Islet of Langerhans (tissue), 1 donor: ENCODE measurements at regions not wholly inside any gene's neighbourhood (a gene's known extent, or its start where the extent isn't known, plus 50 kb on each side); places are given as distances from the start of the nearest gene placed in this dataset.

Source experiments
- FAIRE-seq: peaks from one replicate; lab custom pipeline; 2011; peaks lifted over from hg19 to GRCh38; lab: Jason Lieb, UNC

DNA sequence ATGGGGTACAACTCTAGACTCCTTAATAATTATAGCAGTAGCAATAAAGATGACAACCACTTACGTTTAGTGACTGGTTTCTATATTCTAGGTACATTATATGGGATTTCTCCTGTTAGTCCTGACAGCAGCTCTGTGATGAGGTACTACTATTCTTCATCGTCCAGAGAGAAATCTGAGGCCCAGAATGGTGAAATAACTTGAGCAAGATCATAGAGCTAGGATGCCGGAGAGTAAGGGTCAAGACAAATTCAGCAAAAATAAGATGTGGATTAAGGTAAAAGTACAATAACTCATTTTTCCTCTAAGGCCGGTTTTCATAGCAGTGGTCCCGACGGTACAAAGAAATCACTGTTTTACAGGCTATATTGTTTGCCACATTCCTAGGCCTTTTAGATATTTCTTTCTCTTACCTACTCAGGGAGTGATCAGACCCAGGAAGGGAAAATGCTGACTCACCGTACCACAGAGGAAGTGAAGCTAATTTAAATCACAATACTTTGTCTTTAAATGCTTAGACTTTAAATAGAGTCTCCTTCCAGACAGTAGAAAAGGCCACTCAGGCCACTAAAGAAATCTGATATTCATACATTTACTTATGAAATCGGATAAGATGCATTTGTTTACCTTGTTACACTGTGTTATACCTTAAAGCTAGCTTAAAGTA lies 2023.0 kb upstream of the AGA start:
- FAIRE-seq: no peak

DNA sequence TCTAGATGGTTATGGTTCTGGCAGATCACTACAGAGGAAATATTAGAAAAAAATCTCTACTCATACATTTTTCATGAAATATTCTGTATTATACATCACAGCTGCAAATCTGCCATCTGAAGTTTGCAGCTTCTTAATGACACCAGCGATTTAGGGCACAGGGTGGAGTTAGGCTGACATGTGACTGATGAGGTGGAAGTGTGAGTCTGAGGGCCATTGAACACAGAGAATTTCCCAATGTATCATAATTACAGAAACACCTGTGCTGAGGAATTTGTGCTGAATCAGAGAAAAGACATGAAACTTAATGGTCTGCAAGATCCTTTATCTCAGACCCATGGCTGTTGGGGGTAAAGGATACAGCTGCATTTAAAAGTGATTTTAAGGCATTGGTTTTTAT lies 2025.6 kb upstream of the AGA start:
- no peak for FAIRE-seq

DNA sequence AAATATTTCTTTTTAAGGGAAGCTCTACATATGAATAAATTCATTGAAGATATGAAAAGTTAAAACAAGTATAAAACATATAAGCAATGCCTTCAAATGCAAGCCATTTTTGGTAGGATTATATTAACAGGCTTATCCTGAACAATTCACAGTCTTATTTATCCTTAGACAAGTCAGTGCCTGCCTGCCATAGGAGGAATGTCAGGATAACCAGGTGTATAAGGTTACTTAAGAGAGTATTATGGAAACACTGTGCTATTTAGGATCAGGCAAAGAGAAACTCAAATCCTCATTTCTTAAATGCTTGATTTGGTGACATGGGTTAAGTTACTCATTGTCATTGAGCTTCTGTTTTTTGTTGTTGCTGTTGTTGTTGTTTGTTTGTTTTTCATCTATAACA lies 2029.9 kb upstream of the AGA start:
- FAIRE-seq: no peak

- no peak for FAIRE-seq
Observed at GRCh38 chr4:179478608-179479007, 2036.4 kb upstream of the AGA start.

GRCh38 chr4:179485781-179486180 lies 2043.5 kb upstream of the AGA start:
- FAIRE-seq: no peak

DNA sequence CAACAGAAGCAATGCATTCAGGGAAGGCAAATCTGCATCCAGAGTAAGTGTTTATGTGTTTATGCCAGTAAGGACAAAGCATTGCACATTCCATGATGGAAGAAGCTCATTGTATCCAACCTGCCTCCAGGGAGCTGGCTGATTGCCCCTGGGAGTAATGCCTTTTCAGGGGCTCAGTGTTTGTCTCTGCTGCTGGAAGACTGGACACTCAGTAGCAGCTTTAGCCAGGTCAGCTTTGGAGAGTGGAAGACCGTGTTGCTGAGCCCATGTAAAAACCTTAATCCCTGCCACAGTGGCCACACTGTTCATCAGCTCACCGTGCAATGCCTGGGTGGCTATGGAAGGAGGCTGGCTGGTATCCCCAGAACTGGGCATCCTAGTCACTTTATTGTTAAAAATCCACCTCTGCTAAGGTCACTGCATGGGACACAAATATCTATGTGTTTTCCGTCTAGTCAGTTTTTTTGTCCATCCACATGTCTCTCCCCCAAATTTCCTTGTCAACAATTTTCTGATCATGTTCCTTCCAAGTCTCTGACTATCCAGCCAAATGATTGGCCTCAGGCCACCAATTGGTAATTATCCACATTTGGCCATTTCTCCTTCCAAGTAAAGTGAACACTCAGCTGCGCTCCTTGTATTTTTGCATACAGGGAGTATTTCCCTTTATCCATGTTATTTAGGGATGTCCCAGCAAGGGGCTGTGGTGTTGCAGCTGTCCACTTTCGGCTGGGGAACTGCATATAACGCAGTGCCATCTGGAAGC lies 2044.5 kb upstream of the AGA start:
- FAIRE-seq: no peak

DNA sequence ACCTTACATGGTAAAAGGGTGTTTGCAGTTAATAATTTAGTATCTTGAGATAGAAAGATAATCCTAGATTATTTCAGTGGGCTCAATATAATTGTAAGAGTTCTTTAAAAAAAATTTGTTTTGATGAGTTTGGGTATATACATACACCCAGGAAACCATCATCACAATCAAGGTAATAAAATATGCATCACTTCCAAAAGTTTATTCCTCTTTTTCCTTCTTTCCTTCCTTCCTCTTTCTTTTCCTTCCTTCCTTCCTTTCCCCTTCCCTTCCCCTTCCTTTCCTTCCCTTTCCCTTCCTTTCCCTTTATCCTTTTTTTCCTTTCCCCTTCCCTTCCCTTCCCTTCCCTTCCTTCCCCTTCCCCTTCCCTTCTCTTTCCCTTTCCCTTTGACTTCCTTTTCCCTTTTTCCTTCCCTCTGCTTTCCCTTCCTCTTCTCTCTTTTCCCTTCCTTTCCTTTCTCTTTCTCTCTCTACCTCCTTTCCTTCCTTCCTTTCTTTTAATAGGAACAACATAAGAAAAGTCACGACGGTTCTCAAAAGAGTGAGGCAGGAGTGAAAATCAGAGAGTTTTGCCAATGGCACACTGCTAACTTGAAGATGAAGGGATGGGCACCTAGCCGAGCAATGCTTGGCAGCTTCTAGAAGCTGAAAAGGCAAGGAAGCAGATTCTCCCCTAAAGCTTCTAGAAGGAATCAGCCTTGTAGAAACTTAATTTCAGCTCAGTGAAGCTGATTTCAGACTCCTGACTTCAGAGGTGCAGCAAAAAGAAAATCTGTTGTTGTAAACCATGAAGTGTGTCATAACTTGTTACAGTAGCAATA lies 2050.2 kb upstream of the AGA start:
- FAIRE-seq: no peak

DNA sequence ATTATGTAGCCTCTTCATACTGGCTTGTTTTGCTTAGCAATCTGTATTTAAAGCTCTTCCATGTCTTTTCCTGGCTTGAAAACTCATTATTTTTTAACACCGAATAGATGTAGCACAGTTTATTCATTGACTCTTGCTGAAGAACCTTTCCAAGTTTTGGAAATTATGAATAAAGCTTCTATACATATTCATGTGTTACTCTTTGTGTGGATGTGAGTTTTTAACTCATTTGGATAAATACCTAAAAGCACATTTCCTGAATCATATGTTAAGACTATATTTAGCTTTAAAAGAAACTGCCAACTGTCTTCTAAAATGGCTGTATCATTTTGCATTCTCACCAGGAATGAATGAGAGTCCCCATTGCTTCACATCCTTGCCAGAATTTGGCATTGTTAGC lies 2061.7 kb upstream of the AGA start:
- no peak for FAIRE-seq

- no peak for FAIRE-seq
Observed at GRCh38 chr4:179509489-179509888, 2067.3 kb upstream of the AGA start.

DNA sequence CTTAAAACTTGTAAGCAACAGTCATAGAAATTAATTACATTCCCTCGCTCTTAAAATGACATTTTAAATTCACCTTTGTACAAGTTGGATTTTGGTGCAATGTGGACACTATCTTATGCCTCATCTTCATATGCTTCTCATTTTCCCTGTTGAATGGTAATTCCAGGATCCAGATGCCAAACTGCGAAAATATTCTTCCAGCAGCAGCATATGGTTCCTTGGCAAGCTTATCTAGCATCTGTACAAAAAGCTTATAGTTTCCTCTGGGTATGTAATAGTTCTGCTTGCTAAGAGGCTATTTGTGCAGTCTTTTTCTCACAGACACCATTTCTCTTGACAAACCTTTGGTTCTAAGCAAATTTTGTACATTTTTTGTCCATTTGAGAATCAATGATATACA lies 2079.7 kb upstream of the AGA start:
- FAIRE-seq: no peak

DNA sequence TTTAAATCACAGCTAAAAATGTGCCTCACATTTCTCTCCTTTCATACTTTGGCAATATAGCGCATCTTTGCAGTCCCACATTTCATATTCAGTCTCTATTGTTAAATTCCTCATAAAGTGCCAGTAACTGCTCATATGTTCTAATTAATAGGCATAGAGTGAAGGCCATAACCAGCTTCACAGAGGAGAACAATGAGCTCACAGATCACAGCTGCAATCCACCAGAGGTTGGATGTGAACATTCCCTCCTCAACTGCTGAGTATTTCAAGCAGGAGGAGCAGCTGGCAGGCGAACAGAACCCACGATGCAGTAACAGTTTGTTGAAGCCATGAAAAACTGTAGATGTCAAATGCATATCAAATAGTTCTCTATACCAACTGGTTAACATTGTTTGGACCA lies 2088.7 kb upstream of the AGA start:
- FAIRE-seq: no peak

GRCh38 chr4:179536694-179537093 lies 2094.5 kb upstream of the AGA start:
- no peak for FAIRE-seq

DNA sequence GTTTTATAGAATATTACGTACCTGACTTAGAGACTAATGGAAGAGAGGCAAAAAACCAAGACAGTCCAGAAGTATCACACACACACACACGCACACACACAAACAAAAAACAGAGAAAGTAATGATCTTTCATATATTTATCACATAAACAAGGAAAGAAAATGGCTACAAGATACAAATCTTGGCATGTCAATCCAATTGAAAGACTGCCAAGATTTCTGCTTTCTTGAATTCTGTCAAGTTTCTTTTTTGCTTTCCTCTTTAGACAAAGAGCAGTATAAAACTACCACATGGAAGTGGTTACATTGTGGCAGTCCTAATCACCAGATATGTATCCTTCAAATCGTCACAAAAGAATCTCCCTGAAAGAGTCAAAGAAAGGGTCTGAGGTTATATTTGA lies 2097.4 kb upstream of the AGA start:
- FAIRE-seq: no peak

- no peak for FAIRE-seq
Observed at GRCh38 chr4:179543771-179544170, 2101.5 kb upstream of the AGA start.

GRCh38 chr4:179544496-179544895 lies 2102.3 kb upstream of the AGA start:
- no peak for FAIRE-seq

DNA sequence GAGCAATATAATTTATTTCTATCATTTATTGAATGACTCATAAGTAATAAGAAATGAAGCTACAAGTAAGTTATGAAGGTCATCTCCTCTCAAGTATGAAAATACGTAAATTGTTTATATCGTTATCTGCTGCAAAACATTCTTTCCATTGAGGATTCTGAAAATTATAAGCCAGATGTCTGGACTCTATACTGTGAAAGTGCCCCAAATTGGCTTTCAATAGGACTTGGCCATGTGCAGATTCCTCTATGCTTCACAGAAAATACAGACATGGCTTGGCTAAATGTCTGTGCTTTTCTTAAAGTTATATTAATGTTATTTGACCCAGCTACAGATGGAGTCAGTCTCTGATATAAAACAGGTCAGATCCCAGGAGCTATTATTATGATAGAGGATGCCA lies 2109.9 kb upstream of the AGA start:
- no peak for FAIRE-seq

GRCh38 chr4:179563741-179564140 lies 2121.5 kb upstream of the AGA start:
- FAIRE-seq: no peak

- FAIRE-seq: no peak
Observed at GRCh38 chr4:179569549-179569948, 2127.3 kb upstream of the AGA start.

GRCh38 chr4:179582164-179582905 lies 2140.1 kb upstream of the AGA start:
- FAIRE-seq: no peak

DNA sequence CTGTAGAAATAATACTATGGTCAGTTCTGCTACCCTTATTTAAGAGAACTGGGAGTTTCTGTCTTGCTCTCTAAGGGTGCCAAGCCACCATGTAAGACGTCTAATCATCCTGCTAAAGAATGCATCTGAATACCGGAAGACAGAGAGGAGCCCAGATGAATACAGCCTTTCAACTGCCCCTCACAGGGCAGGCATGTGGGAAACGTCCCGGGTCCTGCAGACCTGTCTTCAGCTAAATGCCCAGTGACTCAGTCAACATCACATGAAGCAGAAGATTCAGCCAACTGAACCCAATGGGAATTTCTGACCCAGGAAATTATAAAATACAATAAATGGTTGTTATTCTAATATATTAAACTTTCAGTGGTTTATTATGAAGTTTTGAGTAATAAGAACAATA lies 2141.0 kb upstream of the AGA start:
- FAIRE-seq: no peak

DNA sequence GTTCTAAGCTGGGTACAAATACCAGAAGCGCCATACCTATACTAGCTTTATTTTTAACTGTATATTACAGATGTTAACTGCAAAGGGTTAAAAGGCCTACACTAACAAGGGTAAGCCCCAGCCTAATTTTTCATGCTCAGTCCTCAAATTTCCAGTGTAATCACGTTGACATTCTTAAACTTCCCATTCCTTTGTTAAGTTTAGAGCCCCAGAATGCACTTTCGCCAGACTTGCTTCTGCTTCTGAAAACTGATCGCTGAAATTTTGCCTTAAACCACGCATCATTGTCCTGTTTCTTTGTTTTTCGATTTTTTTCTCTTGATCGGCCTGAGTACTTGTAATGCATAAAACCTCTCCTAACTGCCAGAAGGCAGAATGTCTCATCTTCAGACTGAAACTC lies 2141.9 kb upstream of the AGA start:
- no peak for FAIRE-seq

GRCh38 chr4:179585761-179586160 lies 2143.5 kb upstream of the AGA start:
- FAIRE-seq: no peak

DNA sequence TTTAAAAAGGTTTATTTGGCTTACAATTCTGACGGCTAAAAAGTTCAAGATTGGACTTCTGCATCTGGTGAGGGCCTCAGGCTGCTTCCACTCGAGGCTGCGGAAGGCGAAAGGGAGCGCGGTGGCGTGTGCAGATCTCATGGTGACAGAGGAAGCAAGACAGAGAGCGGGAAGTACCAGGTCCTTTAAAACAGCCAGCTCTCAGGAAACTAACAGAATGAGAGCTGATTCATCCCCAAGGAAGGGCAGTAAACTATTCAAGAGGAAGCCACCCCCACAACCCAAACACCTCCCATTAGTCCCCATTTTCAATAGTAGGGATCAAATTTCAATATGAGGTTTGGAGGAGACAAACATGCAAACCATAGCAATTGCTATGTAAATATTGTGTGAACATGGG lies 2144.2 kb upstream of the AGA start:
- FAIRE-seq: no peak
